ENCODE measurements at regions not wholly inside any gene's neighbourhood (a gene's known extent, or its start where the extent isn't known, plus 50 kb on each side); places are given as distances from the start of the nearest gene placed in this dataset.

- no peaks in the 10 kb centered on the region for H3K9me3 ChIP-seq
- no peaks in the 10 kb centered on the region; a peak in 1 of 4 replicates for H3K4me1 ChIP-seq (ENCODE audit: control insufficient read depth in 1 of 2, insufficient read depth in 2 of 2, low read depth in 1 of 2, low read length in 1 of 2)
- TF ChIP-seq NFIC (IDR thresholded peaks at IDR 0.05; ENCODE audit: borderline replicate concordance): no peak
- no peak for TF ChIP-seq GATA2 (CRISPR knock-in tag; IDR thresholded peaks at IDR 0.05)
- no peak for TF ChIP-seq CHD2 (IDR thresholded peaks at IDR 0.05; ENCODE audit: low read length, partially characterized antibody)
- no peak for TF ChIP-seq MAX (IDR thresholded peaks at IDR 0.05; ENCODE audit: low read depth)
- TF ChIP-seq MXI1 (IDR thresholded peaks at IDR 0.05; ENCODE audit: low read depth, low read length): no peak
- no peak for TF ChIP-seq EZH2phosphoT487 (IDR thresholded peaks at IDR 0.05; ENCODE audit: borderline replicate concordance, low read depth)
- no peak for TF ChIP-seq EP300 (IDR thresholded peaks at IDR 0.05; ENCODE audit: borderline replicate concordance in 1 of 2, low read depth in 1 of 2, low read length in 1 of 2)
- no peak for TF ChIP-seq TCF12 (IDR thresholded peaks at IDR 0.05)
- peaks cover 4 to 30% of the 10 kb centered on the region in 2 experiments for H3K36me3 ChIP-seq (replicated peaks in 1 of 2; ENCODE audit: control insufficient read depth in 1 of 2, insufficient read depth in 2 of 2, low read length in 1 of 2)
- peaks cover 19% of the 10 kb centered on the region for H3F3A ChIP-seq (replicated peaks; ENCODE audit: insufficient read depth)
- no peaks in the 10 kb centered on the region for H3K9me2 ChIP-seq
- peaks cover 17% of the 10 kb centered on the region; the same call in 1 of the 2 replicates for H3K79me2 ChIP-seq (ENCODE audit: insufficient read depth)
- H3K9ac ChIP-seq: no peak overlapping the region
- no peak overlapping the region for H2AFZ ChIP-seq (ENCODE audit: low read depth)
- no peak overlapping the region for H3K4me2 ChIP-seq
- POLR2A ChIA-PET: no interaction called here
- no peak overlapping the region for H3K4me3 ChIP-seq (ENCODE audit: low read depth in 2 of 2, low read length in 1 of 2)
- H3K27me3 ChIP-seq (ENCODE audit: insufficient read depth): no peaks in the 10 kb centered on the region
- no peaks in the 10 kb centered on the region for H4K20me1 ChIP-seq (ENCODE audit: insufficient read depth)
- no peak overlapping the region for H3K27ac ChIP-seq (ENCODE audit: low read depth in 2 of 2, low read length in 1 of 2)
- CTCF ChIA-PET: interaction anchor here (1.8 kb wide), 1 partner anchor 185 kb away, joined by 5 read pairs; no protein-coding TSS in a partner anchor
- DNase-seq: no peak
- WGBS (ENCODE audit: low lambda C conversion rate): 100% methylated on average over 1 of the region's 1 CpG
Measured at GRCh38 chr17:63221939-63222338, 224.2 kb downstream of the CYB561 start.

GRCh38 chr17:63222655-63223054 lies 223.5 kb downstream of the CYB561 start:
- TF ChIP-seq CHD2 (IDR thresholded peaks at IDR 0.05; ENCODE audit: low read length, partially characterized antibody): no peak
- TF ChIP-seq FOSL2 (IDR thresholded peaks at IDR 0.05; ENCODE audit: borderline replicate concordance, low read depth): no peak
- TF ChIP-seq ELF1 (IDR thresholded peaks at IDR 0.05): no peak
- TF ChIP-seq TCF12 (IDR thresholded peaks at IDR 0.05): no peak
- TF ChIP-seq MXI1 (IDR thresholded peaks at IDR 0.05; ENCODE audit: low read depth, low read length): no peak
- TF ChIP-seq SMC3 (IDR thresholded peaks at IDR 0.05; ENCODE audit: low read depth, low read length): no peak
- TF ChIP-seq NRF1 (IDR thresholded peaks at IDR 0.05; ENCODE audit: low read depth, low read length): no peak
- no peak for TF ChIP-seq CTCF (IDR thresholded peaks at IDR 0.05)
- TF ChIP-seq ZBTB33 (IDR thresholded peaks at IDR 0.05; ENCODE audit: borderline replicate concordance, low read depth): no peak
- TF ChIP-seq IRF3 (IDR thresholded peaks at IDR 0.05; ENCODE audit: low read depth, low read length): no peak
- no peak for TF ChIP-seq TEAD4 (IDR thresholded peaks at IDR 0.05; ENCODE audit: borderline replicate concordance, insufficient read depth)
- TF ChIP-seq RCOR1 (IDR thresholded peaks at IDR 0.05; ENCODE audit: low read length): no peak
- no peak for TF ChIP-seq FOXM1 (IDR thresholded peaks at IDR 0.05; ENCODE audit: low read depth)
- no peak for TF ChIP-seq MAX (IDR thresholded peaks at IDR 0.05; ENCODE audit: low read depth)
- TF ChIP-seq RXRA (IDR thresholded peaks at IDR 0.05; ENCODE audit: borderline replicate concordance, low read depth): no peak
- no peak overlapping the region for H2AFZ ChIP-seq (ENCODE audit: low read depth)
- peaks cover 23% of the 10 kb centered on the region for H3F3A ChIP-seq (replicated peaks; ENCODE audit: insufficient read depth)
- H3K27ac ChIP-seq (ENCODE audit: low read depth in 2 of 2, low read length in 1 of 2): no peak overlapping the region
- H3K9me2 ChIP-seq: no peaks in the 10 kb centered on the region
- H3K9me3 ChIP-seq: no peaks in the 10 kb centered on the region
- H3K27me3 ChIP-seq (ENCODE audit: insufficient read depth): no peaks in the 10 kb centered on the region
- WGBS (ENCODE audit: low lambda C conversion rate): 97% methylated on average over 1 of the region's 1 CpG
- DNase-seq: no peak
- no peak overlapping the region for H3K4me3 ChIP-seq (ENCODE audit: low read depth in 2 of 2, low read length in 1 of 2)
- no peaks in the 10 kb centered on the region for H4K20me1 ChIP-seq (ENCODE audit: insufficient read depth)
- peaks cover 23% of the 10 kb centered on the region for H3K79me2 ChIP-seq (ENCODE audit: insufficient read depth)
- POLR2A ChIA-PET: no interaction called here
- H3K4me2 ChIP-seq: no peak overlapping the region
- H3K36me3 ChIP-seq (replicated peaks in 1 of 2; ENCODE audit: control insufficient read depth in 1 of 2, insufficient read depth in 2 of 2, low read length in 1 of 2): peaks cover 0 to 33% of the 10 kb centered on the region in 2 experiments
- no peaks in the 10 kb centered on the region; a peak in 1 of 4 replicates for H3K4me1 ChIP-seq (ENCODE audit: control insufficient read depth in 1 of 2, insufficient read depth in 2 of 2, low read depth in 1 of 2, low read length in 1 of 2)
- H3K9ac ChIP-seq: no peak overlapping the region
- CTCF ChIA-PET: interaction anchor here (1.8 kb wide), 1 partner anchor 184 kb away, joined by 5 read pairs; no protein-coding TSS in a partner anchor
